ENCODE measurements at regions not wholly inside any gene's neighbourhood (a gene's known extent, or its start where the extent isn't known, plus 50 kb on each side); places are given as distances from the start of the nearest gene placed in this dataset.
"Not testable (repeated sequence)": the region's sequence is repeated elsewhere in the genome, so short reads cannot be mapped to it uniquely, and the experiment has no call there.

GRCh38 chr1:169044296-169044695, 62.2 kb upstream of the ATP1B1 start:
- DNase-seq (ENCODE audit: insufficient read length, low spot score) (no peak), FAIRE-seq (peak; percentile 100)

GRCh38 chr1:169044971-169045370, 61.5 kb upstream of the ATP1B1 start:
- DNase-seq (ENCODE audit: insufficient read length, low spot score) (no peak), FAIRE-seq (no peak)

- no peak for FAIRE-seq
Observed at GRCh38 chr1:169046671-169047070, 59.8 kb upstream of the ATP1B1 start.

GRCh38 chr1:169047074-169047473, 59.4 kb upstream of the ATP1B1 start:
- FAIRE-seq, result no peak

More at GRCh38 chr1:169046671-169047070, 59.8 kb upstream of the ATP1B1 start:
- DNase-seq (ENCODE audit: insufficient read length, low spot score), result no peak

GRCh38 chr1:169048043-169048442, 58.4 kb upstream of the ATP1B1 start:
- DNase-seq (ENCODE audit: insufficient read length, low spot score) (no peak), FAIRE-seq (peak; percentile 62)

More at GRCh38 chr1:169047074-169047473, 59.4 kb upstream of the ATP1B1 start:
- DNase-seq (ENCODE audit: insufficient read length, low spot score), result no peak

- FAIRE-seq (peak; percentile 84), DNase-seq (ENCODE audit: insufficient read length, low spot score) (no peak)
Observed at GRCh38 chr1:169049258-169049938, 57.1 kb upstream of the ATP1B1 start.

GRCh38 chr1:169051171-169051570, 55.3 kb upstream of the ATP1B1 start:
- no peak for FAIRE-seq
- no peak for DNase-seq (ENCODE audit: insufficient read length, low spot score)

- not testable (repeated sequence) for DNase-seq (ENCODE audit: insufficient read length, low spot score); FAIRE-seq
Observed at GRCh38 chr1:169052171-169052570, 54.3 kb upstream of the ATP1B1 start.

- DNase-seq (ENCODE audit: insufficient read length, low spot score) (no peak), FAIRE-seq (peak; percentile 21)
Observed at GRCh38 chr1:169052727-169053126, 53.8 kb upstream of the ATP1B1 start.

GRCh38 chr1:169053196-169053595, 53.3 kb upstream of the ATP1B1 start:
- no peak for DNase-seq (ENCODE audit: insufficient read length, low spot score)
- FAIRE-seq, result peak; percentile 44

Data from GM19239 (cell line).